ENCODE measurements at regions not wholly inside any gene's neighbourhood (a gene's known extent, or its start where the extent isn't known, plus 50 kb on each side); places are given as distances from the start of the nearest gene placed in this dataset.

GRCh38 chr3:78013653-78014052, 973.8 kb downstream of the ROBO2 start:
- DNase-seq: no peak

- no peak for DNase-seq
These were observed 976.0 kb downstream of the ROBO2 start for GRCh38 chr3:78015856-78016255.

GRCh38 chr3:78021710-78022109, 981.8 kb downstream of the ROBO2 start:
- no peak for DNase-seq

- DNase-seq: no peak
These were observed 982.3 kb downstream of the ROBO2 start for GRCh38 chr3:78022232-78022631.

- DNase-seq: no peak
These were observed 983.4 kb downstream of the ROBO2 start for GRCh38 chr3:78023257-78023656.

GRCh38 chr3:78025916-78026315, 986.0 kb downstream of the ROBO2 start:
- DNase-seq: no peak

GRCh38 chr3:78026318-78026828, 986.5 kb downstream of the ROBO2 start:
- DNase-seq: no peak

- no peak for DNase-seq
These were observed 989.9 kb downstream of the ROBO2 start for GRCh38 chr3:78029775-78030174.

- peak; percentile 2 for DNase-seq
These were observed 995.3 kb downstream of the ROBO2 start for GRCh38 chr3:78035131-78035641.

GRCh38 chr3:78041486-78041885, 1001.6 kb downstream of the ROBO2 start:
- DNase-seq: no peak

- DNase-seq: no peak
These were observed 1006.7 kb downstream of the ROBO2 start for GRCh38 chr3:78046566-78046965.

- no peak for DNase-seq
These were observed 1008.8 kb downstream of the ROBO2 start for GRCh38 chr3:78048698-78049097.

- no peak for DNase-seq
These were observed 1009.6 kb downstream of the ROBO2 start for GRCh38 chr3:78049521-78049920.

- DNase-seq: no peak
These were observed 1010.6 kb downstream of the ROBO2 start for GRCh38 chr3:78050276-78051065.

- DNase-seq: no peak
These were observed 1012.8 kb downstream of the ROBO2 start for GRCh38 chr3:78052746-78053145.

GRCh38 chr3:78066287-78066686, 1026.4 kb downstream of the ROBO2 start:
- no peak for DNase-seq

GRCh38 chr3:78070188-78070587, 1030.3 kb downstream of the ROBO2 start:
- DNase-seq: no peak

- no peak for DNase-seq
These were observed 1036.5 kb downstream of the ROBO2 start for GRCh38 chr3:78076379-78076778.

GRCh38 chr3:78077178-78077577, 1037.3 kb downstream of the ROBO2 start:
- DNase-seq: no peak

- no peak for DNase-seq
These were observed 1037.9 kb downstream of the ROBO2 start for GRCh38 chr3:78077842-78078241.

GRCh38 chr3:78079514-78079913, 1039.6 kb downstream of the ROBO2 start:
- no peak for DNase-seq

- DNase-seq: no peak
These were observed 1046.3 kb downstream of the ROBO2 start for GRCh38 chr3:78086150-78086549.

GRCh38 chr3:78087134-78087533, 1047.2 kb downstream of the ROBO2 start:
- DNase-seq: no peak

- no peak for DNase-seq
These were observed 1048.1 kb downstream of the ROBO2 start for GRCh38 chr3:78088006-78088405.

- DNase-seq: no peak
These were observed 1050.5 kb downstream of the ROBO2 start for GRCh38 chr3:78090382-78090781.

Data from NCI-H1436 (cell line).